NB4 (cell line): ENCODE measurements at regions not wholly inside any gene's neighbourhood (a gene's known extent, or its start where the extent isn't known, plus 50 kb on each side); places are given as distances from the start of the nearest gene placed in this dataset.

Experiments
- DNase-seq: peaks from one replicate; pipeline ENCODE4 v3.0.0; 2010; ENCODE audit warnings: low read depth
- H3K4me3 ChIP-seq: one replicate; pipeline ENCODE4 v1.5.1; 2011; ENCODE audit warnings: mild to moderate bottlenecking, low read depth, low read length, moderate library complexity
- MYC ChIP-seq: IDR thresholded peaks from 2 replicates; pipeline ENCODE4 v1.6.1; 2011; ENCODE audit warnings: low read depth, low read length
- POLR2A ChIP-seq: IDR thresholded peaks from 2 replicates; pipeline ENCODE4 v1.6.1; 2011; ENCODE audit warnings: mild to moderate bottlenecking; ENCODE audit not compliant: insufficient read length; ENCODE audit errors: extremely low read depth
- TF ChIP-seq, protein P1 (sequence below): IDR thresholded peaks from one replicate; pipeline ENCODE4 v1.5.1; 2012; ENCODE audit warnings: low read depth, low read length
- TF ChIP-seq, protein P2 (sequence below): IDR thresholded peaks from 2 replicates; pipeline ENCODE4 v1.6.1; 2011; ENCODE audit warnings: low read depth, low read length

DNA sequence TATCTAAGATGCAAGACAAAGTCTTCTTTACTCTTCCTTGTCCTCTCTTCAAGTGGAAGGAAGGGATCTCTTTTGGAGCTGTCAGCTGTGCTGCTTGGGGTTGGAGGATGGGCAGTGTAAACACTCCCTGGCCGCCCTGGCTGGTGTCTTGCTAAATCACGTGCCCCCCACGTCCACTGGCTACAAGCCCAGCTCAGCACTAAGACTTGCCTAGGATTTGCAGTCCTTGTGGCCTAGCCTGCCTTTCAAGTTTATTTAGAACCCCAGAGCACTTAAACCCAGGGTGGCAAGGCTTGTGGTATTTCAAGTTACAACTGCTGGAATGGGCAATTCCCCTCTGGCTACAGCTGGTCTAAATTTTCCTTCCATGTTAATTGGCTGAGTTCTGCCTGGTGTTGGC, 272.4 kb upstream of the MYO3A start:
- no peak overlapping the region for H3K4me3 ChIP-seq
- DNase-seq, result no peak
- no peak for TF ChIP-seq POLR2A
- TF ChIP-seq MYC, result no peak
- TF ChIP-seq, protein P1, sequence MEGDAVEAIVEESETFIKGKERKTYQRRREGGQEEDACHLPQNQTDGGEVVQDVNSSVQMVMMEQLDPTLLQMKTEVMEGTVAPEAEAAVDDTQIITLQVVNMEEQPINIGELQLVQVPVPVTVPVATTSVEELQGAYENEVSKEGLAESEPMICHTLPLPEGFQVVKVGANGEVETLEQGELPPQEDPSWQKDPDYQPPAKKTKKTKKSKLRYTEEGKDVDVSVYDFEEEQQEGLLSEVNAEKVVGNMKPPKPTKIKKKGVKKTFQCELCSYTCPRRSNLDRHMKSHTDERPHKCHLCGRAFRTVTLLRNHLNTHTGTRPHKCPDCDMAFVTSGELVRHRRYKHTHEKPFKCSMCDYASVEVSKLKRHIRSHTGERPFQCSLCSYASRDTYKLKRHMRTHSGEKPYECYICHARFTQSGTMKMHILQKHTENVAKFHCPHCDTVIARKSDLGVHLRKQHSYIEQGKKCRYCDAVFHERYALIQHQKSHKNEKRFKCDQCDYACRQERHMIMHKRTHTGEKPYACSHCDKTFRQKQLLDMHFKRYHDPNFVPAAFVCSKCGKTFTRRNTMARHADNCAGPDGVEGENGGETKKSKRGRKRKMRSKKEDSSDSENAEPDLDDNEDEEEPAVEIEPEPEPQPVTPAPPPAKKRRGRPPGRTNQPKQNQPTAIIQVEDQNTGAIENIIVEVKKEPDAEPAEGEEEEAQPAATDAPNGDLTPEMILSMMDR, result no peak

DNA sequence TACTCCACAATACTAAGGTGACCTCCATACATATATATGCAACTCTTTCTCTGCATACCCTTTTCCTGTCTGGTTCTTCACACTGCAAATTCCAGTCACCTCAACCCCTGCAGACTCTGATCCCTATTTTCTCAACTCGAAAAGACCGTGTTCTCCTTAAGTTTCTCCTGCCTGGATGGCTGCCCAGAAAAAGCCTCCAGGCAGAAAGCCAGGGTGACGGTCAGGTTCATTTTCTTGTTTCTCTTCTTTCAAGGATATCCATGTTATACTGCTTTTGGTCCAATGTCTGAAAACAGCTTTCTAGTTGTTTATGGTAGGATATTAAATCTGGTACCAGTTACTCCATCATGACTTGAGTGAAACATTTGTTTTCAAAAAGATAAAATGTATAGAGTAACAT, 267.8 kb upstream of the MYO3A start:
- H3K4me3 ChIP-seq, result no peak overlapping the region
- no peak for DNase-seq
- no peak for TF ChIP-seq POLR2A
- no peak for TF ChIP-seq MYC
- TF ChIP-seq, protein P2, sequence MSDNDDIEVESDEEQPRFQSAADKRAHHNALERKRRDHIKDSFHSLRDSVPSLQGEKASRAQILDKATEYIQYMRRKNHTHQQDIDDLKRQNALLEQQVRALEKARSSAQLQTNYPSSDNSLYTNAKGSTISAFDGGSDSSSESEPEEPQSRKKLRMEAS, result no peak
- TF ChIP-seq, protein P1, result no peak

DNA sequence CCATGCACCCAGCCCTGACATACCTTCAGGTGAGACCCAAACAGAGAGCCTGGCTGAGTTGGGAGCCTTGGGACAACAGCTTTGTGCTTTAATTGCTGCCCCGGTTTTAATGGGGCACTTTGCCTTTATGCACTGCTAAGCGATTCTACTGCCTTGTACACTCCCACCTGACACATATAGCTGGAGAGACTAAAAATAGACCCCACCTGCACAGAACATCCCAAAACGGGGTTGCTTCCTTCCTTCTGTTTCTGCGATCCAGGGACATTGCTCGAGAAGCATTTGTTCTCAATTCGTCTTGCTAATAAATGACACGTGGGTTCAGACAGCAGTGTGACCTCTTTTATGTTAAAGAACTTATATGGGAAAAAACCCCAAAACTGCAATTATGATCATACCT, 258.8 kb upstream of the MYO3A start:
- no peak for DNase-seq
- TF ChIP-seq MYC (no peak), POLR2A (no peak)
- TF ChIP-seq, protein P1, result no peak
- TF ChIP-seq, protein P2, result no peak
- no peak overlapping the region for H3K4me3 ChIP-seq

DNA sequence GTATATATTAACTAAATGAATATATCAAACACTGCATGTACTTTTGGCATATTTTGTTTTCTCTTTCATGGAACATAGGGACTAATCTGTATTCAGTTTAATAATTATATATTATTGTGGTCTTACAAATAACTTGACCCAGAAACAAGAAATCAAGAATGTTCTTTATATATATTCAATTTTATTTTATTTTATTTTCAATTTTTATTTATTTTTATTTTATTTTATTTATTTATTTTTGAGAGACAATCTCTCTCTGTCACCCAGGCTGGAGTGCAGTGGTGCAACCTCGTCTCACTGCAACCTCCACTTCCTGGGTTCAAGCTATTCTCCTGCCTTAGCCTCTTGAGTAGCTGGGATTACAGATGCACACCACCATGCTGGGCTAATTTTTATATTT, 258.4 kb upstream of the MYO3A start:
- no peak for DNase-seq
- TF ChIP-seq MYC, result no peak
- TF ChIP-seq, protein P1, result no peak
- TF ChIP-seq, protein P2, result no peak
- TF ChIP-seq POLR2A, result no peak
- no peak overlapping the region for H3K4me3 ChIP-seq

DNA sequence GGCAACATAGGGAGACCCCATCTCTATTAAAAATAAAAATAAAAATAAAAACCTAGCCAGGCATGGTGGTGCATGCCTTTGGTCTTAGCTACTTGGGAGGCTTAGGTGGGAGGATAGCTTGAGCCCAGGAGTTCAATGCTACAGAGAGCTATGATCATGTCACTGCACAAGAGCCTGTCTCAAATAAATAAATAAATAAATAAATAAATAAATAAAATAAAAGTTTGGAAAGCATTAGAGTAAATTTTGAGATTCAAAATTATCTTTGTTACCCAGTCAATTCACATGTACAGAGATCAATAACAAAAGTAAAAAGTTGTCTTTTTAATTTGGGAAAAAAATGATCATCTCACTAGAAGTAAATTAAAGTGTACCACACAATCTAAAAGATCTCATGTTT, 255.8 kb upstream of the MYO3A start:
- no peak overlapping the region for H3K4me3 ChIP-seq
- TF ChIP-seq POLR2A, result no peak
- TF ChIP-seq, protein P2, result no peak
- TF ChIP-seq, protein P1, result no peak
- TF ChIP-seq MYC, result no peak
- no peak for DNase-seq

DNA sequence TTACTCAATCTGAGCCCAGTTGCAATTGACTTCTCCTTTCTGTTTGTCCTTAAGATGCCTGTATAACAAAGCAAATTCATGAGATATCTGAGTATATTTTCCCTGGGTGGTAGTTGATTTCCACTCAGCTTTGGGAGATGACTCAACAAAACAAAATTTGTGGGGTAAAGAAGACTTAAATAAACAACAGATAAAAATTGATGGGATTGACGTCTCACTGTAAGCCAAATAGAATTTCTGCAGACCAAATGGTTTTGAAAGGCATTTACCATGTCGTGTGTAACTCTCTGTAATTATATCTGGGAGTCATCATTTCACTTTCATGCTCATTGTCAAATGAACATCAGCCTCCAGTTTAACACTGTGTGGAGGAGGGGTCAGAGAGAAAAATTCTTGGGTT, 255.4 kb upstream of the MYO3A start:
- DNase-seq, result no peak
- H3K4me3 ChIP-seq, result no peak overlapping the region
- TF ChIP-seq, protein P1, result no peak
- TF ChIP-seq, protein P2, result no peak
- TF ChIP-seq POLR2A, result no peak
- TF ChIP-seq MYC, result no peak
